ENCODE measurements at regions not wholly inside any gene's neighbourhood (a gene's known extent, or its start where the extent isn't known, plus 50 kb on each side); places are given as distances from the start of the nearest gene placed in this dataset.

DNA sequence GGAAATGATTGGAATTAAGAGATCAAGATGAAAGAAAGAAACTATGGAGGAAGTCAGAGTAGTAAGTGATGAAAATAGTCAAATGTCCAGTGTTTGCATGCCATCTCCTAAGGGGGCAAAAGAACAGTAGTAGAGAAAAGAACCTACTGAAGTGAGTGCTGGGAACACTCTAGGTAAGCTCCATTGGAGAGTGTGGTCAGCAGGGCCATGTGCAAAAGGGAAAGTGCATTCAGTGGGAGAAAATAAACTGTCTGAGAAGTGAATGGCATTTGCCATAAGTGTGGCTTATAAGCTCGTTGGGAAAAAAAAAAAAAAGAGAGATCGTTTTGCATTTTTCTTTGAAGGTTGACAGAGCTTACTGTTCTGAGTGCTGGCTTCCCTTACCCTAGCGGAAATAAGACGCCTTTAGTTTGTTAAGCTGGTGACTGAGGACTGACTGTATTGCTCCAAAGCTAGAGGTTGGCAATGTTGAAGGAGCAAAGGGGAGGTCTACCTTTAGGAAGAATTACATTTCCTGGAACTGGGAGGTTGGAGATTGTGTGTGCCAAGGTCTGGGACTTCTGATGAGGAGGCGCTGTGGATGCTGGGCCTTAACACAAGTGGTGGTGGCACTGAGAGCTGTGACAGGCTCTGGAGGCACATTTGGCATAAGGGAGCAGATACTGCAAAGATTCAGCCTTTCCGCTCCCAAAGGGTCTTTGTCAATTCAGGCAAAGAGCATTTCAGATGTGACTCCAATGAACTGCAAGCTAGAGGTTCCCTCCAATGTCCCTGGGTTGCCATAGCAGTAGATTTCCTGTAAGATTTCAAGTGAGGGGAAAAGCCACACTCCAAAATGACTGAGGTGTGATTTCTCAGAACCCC lies 287.8 kb upstream of the SATB1 start:
- TF ChIP-seq, protein P1, sequence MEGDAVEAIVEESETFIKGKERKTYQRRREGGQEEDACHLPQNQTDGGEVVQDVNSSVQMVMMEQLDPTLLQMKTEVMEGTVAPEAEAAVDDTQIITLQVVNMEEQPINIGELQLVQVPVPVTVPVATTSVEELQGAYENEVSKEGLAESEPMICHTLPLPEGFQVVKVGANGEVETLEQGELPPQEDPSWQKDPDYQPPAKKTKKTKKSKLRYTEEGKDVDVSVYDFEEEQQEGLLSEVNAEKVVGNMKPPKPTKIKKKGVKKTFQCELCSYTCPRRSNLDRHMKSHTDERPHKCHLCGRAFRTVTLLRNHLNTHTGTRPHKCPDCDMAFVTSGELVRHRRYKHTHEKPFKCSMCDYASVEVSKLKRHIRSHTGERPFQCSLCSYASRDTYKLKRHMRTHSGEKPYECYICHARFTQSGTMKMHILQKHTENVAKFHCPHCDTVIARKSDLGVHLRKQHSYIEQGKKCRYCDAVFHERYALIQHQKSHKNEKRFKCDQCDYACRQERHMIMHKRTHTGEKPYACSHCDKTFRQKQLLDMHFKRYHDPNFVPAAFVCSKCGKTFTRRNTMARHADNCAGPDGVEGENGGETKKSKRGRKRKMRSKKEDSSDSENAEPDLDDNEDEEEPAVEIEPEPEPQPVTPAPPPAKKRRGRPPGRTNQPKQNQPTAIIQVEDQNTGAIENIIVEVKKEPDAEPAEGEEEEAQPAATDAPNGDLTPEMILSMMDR (conservative IDR thresholded peaks at IDR 0.05; ENCODE audit: low read length), result no peak
- TF ChIP-seq EZH2phosphoT487 (IDR thresholded peaks at IDR 0.05; ENCODE audit: borderline replicate concordance, low read depth, low read length), result no peak

Data from OCI-LY7 (cell line).